ENCODE measurements at regions not wholly inside any gene's neighbourhood (a gene's known extent, or its start where the extent isn't known, plus 50 kb on each side); places are given as distances from the start of the nearest gene placed in this dataset.

DNA sequence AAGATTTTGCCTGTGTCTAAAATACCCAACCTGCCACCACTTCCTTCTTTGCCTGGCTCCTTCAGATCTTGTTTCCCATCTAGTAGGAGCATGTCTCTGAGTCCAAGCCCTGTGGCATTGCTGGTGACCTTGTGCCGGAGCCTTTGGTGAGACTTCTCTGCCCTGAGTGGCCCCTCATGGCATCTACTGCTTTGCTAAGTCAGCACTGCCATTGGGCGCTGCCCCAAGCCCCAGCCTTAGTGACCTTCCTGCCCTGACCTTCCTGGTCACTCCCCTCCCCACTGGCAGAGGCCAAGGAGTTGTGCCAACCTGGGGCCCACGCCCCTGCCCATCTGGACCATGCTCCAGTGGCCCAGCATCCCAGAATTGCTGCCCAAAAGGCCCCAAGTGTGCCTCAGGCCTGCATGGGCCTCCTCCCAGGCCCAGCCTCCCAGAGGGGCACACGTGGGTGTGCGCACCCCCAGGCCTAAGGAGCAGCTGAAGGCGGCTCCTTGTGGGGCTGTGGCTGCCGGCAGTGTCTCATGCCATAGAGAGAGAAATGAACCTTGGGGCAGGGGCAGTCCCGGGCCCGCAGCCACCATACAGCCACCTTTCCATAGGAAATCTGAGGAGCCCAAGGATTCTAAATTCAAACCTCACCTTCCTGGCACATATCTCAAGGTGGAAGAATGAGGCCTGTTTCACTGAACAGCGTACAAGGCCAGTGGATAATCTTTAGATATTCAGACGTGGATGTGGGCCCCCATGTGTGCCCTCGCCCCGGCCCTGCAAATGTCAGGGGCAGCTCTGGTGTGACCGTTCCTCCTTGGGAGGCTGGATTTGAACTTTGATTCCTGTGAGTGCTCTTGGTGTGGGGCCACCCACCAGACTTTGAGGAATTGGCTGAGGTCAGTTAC, 100.2 kb upstream of the SLC66A3 start:
- DNase-seq (ENCODE audit: low read depth, low spot score): no peak
- in situ Hi-C loops (cut with HindIII; ENCODE audit: low pct_unique_long_range_greater_than_20kb, low sequenced_read_pairs): no loop called here

DNA sequence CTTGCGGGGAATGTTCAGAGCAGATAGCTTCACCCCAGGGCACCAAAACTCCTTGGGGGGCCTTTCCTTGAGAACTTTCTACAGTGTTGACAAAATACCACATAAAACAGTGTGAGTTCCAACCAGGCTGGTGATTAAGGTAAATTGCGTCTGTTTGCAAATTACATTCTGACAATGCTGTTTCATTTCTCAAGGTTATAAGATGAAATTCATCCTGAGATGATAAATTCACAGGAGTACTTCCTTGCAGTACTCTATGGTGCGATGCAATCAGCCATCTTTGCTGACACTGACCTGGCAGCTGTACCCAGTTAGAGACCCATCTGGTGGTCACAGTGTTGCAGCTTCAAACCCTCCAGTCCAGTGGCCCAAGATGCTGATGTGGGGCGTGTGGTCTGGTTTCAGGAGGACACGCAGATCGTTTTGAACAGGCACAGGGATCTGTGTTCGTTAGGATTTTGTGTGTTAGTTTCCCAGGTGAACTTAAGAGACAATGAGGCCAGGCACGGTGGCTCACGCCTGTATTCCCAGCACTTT, 99.5 kb upstream of the SLC66A3 start:
- no peak for DNase-seq (ENCODE audit: low read depth, low spot score)
- in situ Hi-C loops (cut with HindIII; ENCODE audit: low pct_unique_long_range_greater_than_20kb, low sequenced_read_pairs): no loop called here

DNA sequence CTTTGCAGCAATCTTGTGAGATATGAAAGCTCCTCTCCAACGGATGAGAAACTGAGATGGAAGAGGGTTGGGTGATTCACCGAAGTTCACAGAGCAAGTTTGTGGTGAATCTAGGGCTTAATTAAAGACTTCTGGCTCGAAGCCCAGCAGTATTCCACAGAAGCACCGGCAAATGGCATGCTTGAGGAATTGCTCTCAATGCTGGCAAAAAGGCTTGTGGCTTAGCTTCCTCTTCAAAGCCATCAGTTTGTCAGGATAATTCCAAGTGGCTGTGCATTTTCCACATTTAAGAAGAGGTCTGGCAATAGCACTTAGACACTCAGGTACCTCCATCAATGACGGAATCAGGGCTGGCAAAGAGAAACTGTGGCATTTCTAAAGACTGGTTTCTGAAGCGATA, 98.7 kb upstream of the SLC66A3 start:
- in situ Hi-C loops (cut with HindIII; ENCODE audit: low pct_unique_long_range_greater_than_20kb, low sequenced_read_pairs): no loop called here
- DNase-seq (ENCODE audit: low read depth, low spot score): peak; percentile 19

DNA sequence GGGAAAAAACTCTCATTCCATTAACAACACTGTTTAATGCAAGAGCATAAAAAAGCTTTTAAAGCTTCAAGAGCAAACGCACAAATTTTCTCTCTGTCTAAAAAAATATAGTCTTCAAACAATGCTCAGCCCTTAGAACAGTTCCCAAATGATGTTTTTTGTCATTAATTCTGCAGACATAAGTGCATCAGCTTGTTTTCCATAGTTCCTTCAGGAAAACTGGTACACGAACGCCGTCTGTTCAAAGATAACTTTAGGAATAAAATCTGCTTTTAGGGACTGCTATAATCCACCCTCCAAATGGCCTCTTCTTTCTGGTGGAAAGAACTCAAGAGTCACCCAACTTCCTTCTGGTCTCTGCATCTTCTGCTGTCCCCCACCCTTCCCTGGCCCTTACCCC, 98.2 kb upstream of the SLC66A3 start:
- DNase-seq (ENCODE audit: low read depth, low spot score): no peak
- in situ Hi-C loops (cut with HindIII; ENCODE audit: low pct_unique_long_range_greater_than_20kb, low sequenced_read_pairs): no loop called here

DNA sequence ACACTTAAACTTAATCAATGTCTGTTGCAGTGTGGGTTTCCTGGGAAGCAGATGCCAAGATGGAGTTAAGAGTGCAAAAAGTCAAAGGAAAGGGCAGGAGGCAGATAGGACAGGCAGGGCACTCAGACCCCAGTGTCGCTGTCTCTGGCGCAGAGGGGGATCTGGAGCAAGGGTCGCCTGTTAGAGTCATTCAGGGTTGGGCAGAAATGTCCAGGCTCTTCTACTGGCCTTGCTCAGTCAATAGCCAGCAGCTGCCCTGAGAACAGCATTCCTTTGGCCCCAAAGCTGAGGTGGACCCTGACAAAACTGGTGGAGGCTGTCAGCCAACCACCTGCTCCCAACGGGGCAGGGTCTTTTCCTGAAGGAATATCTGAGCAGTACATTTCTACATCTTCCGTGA, 97.1 kb upstream of the SLC66A3 start:
- in situ Hi-C loops (cut with HindIII; ENCODE audit: low pct_unique_long_range_greater_than_20kb, low sequenced_read_pairs): no loop called here
- DNase-seq (ENCODE audit: low read depth, low spot score): no peak

DNA sequence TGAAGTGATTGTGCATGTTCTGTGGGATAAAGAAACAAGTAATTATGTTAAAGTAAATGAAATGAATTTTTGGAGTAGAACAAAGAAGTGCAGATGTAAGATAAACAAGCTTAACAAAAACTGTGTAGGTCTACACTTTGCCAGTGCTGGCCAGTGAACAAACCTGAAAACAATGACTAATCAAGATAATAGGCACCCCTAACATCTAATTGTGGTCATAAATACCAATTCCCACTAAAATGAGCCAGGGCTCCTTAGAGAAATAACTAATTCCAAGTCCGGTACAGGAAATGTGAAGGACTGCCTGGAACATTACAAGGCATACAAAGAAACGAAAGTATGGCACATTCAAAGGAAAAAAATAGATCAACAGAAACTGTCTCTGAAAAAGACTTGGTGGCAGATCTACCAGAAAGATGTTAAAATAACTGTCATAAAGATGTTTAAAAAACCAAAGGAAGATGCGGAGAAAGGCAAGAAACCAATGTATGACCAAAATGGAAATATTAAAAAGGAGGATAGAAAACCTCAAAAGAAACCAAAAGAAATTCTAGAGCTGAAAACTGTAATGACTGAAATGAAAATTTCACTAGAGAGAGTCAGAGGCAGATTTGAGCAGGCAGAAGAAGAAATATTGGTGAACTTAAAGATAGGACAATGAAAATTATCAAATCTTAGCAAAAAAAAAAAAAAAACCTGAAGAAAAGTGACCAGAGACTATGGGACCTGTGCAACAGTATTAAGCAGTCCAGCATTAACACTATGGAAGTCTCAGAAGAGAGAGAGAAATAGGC, 94.7 kb upstream of the SLC66A3 start:
- no peak for DNase-seq (ENCODE audit: low read depth, low spot score)
- in situ Hi-C loops (cut with HindIII; ENCODE audit: low pct_unique_long_range_greater_than_20kb, low sequenced_read_pairs): no loop called here

DNA sequence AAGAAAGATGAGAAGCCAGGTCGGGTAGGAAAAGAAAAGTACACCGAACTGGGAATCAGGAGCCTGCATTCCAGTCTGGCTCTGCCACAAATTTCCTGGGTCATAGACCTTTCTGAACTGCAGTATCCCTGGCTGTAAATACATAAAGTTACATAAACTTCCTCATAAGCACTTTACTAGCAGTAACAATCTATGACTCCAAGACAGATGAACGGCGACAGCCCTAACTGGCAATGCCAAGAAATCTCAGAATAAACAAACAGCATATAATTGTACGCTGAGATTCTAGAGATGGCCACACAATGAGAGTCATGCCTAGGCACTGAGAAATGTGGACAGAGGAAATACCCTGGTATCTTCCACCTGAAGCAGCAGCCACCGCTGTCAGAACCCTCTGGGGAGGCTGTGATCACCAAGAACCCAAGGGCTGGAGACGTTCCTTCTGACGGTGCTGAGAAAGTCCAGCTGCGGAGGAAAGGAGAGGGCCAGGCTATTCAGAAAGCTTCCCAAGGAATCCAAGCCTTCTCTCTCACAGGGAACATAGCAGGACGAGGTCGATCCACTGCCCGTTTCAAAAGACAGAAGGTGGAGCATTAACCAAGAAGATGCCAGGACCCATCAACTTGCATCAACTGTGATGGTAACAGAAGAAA, 89.3 kb upstream of the SLC66A3 start:
- DNase-seq (ENCODE audit: low read depth, low spot score): no peak
- in situ Hi-C loops (cut with HindIII; ENCODE audit: low pct_unique_long_range_greater_than_20kb, low sequenced_read_pairs): no loop called here

DNA sequence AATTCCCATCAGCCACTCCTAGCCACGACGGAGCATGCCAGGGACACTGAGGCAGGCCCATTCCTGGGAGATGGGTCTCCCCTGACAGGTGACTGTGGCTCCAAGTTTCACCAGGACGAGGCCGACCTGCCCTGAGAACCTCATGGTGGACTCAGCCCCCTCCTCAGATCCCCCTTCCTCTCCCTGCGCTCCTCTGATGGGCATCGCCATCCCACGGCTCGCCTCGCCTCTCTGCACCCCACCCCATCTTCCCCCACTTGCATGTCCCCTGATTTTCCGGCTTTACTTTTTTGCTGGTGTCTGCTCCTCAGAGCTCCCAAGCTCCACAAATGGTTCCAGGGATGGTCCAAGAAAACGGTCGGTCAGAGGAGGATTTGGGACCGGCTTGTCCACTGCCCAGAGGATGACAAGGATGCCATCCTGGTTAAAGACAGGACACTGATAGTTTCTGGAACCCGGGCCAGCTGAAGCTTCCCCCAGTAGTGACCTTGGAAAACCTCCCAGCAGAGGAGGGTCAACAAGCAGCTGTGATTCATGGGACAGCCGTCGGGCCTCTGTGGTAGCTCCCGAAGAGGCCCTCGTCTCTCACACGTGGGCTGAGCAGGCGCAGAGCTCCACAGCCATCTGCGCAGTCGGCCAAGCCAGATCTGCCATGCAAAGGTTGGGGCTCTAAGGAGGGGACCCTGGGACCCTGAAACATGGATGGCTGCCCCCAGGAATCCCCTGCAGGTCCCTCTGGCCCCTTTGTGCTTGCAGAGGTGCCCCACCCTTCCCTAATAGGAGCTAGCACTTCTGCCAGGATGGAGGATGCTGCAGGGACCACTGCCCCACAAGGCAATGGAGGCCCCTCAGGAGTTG, 87.8 kb upstream of the SLC66A3 start:
- DNase-seq (ENCODE audit: low read depth, low spot score): no peak
- in situ Hi-C loops (cut with HindIII; ENCODE audit: low pct_unique_long_range_greater_than_20kb, low sequenced_read_pairs): no loop called here

DNA sequence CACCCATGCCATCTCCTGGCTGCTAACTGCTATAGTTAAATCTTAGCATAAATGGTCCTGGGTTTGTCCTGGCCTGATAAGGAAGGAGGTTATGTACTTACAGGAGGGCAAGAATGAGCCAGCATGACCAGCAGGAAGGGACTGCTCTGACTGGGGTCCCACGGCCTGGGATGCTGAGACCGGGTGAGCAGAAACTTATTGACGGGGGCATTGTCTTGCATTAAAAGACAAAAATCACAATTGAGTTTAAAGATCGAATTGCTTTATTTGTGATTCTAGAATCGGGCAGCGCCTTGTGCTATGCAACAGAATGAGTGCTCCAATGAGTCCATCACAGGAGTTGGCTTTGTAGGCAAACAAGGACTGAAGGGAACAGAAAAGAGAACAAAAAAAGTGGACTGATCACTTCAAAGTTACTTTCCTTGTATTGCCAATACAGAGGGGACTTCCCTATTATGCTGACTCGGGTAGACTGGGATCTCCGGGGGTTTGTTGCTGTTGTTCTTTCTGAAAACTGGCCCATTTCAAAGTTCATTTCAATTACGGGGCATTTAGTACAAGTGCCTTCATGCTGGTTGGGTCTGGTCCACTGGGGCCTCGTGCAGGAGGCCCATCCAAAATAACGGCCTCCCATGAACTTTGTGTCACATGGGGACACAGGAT, 87.1 kb upstream of the SLC66A3 start:
- in situ Hi-C loops (cut with HindIII; ENCODE audit: low pct_unique_long_range_greater_than_20kb, low sequenced_read_pairs): no loop called here
- no peak for DNase-seq (ENCODE audit: low read depth, low spot score)

DNA sequence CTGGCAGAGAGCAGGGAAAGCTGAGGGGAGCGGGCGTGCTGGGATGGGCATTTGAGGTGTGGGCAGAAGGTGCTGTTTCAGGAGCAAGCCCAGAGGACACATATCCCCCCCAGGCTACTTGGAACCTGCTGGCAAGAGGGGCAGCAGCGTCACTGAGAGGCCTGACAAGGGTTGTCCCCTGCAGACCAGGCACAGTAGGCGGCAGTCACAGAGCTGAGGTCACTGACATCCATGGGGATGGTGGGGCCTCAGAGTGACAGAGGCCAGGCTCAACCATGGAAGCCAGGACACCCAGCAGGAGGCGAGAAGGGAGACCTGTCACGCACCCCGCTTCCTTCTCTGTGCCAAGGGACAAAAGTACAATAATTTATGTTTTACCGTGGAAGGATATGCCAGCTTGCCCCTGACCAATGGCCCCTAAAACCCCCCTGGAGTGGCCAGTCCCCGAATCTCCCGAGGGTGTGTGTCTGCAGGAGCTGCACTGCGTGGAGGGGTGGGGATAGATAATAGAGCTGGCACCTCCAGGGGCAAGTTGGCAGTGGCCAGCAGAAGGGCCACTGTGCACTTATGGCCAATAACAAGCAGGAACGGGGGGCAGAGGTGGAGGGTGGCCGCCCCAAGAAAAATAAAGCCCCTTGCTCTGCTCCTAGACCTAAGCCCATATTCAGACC, 86.3 kb upstream of the SLC66A3 start:
- no peak for DNase-seq (ENCODE audit: low read depth, low spot score)
- in situ Hi-C loops (cut with HindIII; ENCODE audit: low pct_unique_long_range_greater_than_20kb, low sequenced_read_pairs): no loop called here

DNA sequence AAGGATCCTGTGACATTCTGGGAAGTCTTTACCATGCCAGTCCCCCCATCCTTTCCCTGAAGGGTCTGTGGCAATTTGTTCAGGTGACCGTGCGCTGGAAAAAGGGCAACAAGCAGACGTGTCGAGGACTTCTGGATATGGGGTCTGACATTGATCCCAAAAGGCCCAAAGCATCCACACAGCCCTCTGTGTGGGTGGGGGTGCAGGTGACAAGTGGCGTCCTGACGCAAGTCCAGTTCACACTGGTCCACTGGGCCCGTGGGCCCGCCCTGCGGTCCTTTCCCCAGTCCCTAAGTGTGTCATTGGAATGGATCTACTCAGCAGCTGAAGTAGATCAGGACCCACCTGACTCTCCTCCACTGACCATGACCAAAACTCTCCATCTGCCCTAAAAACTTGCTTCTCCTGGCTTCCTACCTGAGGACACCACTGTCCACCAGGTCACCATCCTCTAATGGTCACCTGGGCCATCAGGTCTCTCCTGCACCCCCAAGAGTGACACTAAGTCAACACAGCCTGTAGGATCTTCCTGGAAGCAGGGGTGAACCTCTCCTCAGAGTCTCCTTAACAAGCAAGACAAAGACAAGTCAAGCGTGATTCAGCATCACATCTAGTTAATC, 85.6 kb upstream of the SLC66A3 start:
- DNase-seq (ENCODE audit: low read depth, low spot score): no peak
- in situ Hi-C loops (cut with HindIII; ENCODE audit: low pct_unique_long_range_greater_than_20kb, low sequenced_read_pairs): no loop called here

DNA sequence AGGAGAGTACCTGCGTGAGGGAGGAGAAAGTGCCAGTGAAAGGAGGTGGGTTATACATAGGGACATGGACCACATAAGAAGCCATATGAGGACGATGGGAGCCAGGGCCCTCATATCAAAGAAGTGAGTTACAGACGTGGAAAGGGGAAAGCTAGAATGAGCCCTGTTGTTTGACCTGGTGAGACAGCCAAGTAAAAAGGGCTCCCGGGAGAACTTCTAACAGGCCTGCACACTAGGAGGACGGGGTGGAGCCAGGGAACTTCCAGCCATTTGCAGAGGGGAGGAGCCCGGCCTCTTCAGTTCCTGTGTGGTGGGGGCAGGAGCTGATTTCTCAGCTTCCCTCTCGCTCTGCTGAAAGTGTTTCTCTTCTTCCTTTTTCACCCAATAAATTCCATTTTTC, 84.1 kb upstream of the SLC66A3 start:
- peak; percentile 24 for DNase-seq (ENCODE audit: low read depth, low spot score)
- in situ Hi-C loops (cut with HindIII; ENCODE audit: low pct_unique_long_range_greater_than_20kb, low sequenced_read_pairs): no loop called here

DNA sequence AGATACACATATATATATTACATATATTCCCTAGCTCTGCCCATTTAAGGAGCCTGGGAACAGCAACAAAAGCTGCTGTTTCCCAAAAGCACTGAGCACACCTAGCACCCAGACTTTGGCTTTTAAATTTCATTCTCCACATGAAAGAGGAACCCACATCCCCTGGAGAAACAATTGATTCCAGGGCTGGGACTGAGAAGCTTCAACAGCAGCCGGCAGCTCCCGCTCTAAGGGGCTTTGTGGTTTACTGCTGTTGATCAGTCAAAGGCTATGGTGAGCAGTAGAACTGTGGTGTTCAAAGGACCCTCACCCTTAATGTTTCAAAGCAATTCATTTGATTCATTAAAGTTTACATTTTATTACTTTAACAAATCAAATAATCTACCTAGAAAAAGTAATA, 83.3 kb upstream of the SLC66A3 start:
- no peak for DNase-seq (ENCODE audit: low read depth, low spot score)
- in situ Hi-C loops (cut with HindIII; ENCODE audit: low pct_unique_long_range_greater_than_20kb, low sequenced_read_pairs): no loop called here

DNA sequence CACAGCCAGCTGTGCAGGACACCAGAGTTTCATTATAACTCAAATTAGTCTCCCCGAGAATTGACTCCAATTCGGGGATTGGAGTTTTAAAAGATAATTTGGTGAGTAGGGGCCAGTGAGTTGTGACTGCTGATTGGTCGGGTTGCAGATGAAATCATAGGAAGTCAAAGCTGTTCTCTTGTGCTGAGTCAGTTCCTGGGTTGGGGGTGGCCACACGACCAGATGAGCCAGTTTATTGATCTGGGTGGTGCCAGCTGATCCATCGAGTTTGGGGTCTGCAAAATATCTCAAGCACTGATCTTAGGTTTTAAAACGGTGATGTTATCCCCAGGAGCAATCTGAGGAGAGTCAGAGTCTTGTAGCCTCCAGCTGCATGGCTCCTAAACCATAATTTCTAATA, 82.7 kb upstream of the SLC66A3 start:
- in situ Hi-C loops (cut with HindIII; ENCODE audit: low pct_unique_long_range_greater_than_20kb, low sequenced_read_pairs): no loop called here
- no peak for DNase-seq (ENCODE audit: low read depth, low spot score)

DNA sequence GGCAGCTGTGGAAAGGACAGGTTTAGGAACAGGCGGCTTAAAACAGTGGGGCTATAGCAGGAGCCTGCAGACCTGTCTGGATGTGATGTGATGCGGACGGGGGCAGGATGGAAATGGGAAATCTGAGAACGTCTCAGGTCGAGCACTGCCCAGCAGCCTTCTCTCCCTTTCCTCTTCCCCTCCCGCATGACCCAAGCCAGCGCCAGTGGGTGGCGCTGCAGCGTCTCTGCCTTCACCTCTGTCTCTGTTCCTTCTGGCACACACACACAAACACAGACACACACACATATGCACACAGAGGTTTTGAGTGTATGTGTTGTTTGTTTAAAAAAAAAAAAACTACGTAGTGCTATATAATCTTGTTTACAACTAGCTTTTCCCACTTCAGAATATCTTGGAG, 82.0 kb upstream of the SLC66A3 start:
- peak; percentile 81 for DNase-seq (ENCODE audit: low read depth, low spot score)
- in situ Hi-C loops (cut with HindIII; ENCODE audit: low pct_unique_long_range_greater_than_20kb, low sequenced_read_pairs): no loop called here

DNA sequence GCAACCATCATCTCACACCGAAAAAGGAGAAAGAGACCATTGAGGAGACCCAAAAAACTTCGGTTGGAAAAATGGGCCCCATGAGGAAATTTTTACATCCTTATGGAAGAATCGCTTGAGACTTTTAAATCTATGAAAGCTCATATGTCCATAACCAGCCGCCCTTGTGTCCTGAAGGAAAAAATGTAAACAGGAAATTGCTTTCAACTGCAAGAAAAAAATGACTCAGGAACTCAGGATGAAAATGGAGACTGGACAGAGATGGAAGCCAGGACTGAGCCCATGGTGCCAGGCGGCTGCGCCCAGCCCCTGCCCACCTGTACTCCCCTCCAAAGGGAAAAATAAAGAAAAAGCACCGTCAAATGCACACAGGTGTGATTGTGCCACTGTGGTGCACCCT, 81.5 kb upstream of the SLC66A3 start:
- no peak for DNase-seq (ENCODE audit: low read depth, low spot score)
- in situ Hi-C loops (cut with HindIII; ENCODE audit: low pct_unique_long_range_greater_than_20kb, low sequenced_read_pairs): no loop called here

Measured in SK-MEL-5 (cell line).